ENCODE measurements at regions not wholly inside any gene's neighbourhood (a gene's known extent, or its start where the extent isn't known, plus 50 kb on each side); places are given as distances from the start of the nearest gene placed in this dataset.

- peak in 1 of 3 donors; percentile 63 for DNase-seq (ENCODE audit: low read depth in 2 of 3, low spot score in 2 of 3)
Measured at GRCh38 chr1:234731569-234732085, 121.6 kb upstream of the IRF2BP2 start.

GRCh38 chr1:234730770-234731568, 121.0 kb upstream of the IRF2BP2 start:
- DNase-seq (ENCODE audit: low read depth in 2 of 3, low spot score in 2 of 3), result peak in 2 of 3 donors; percentile 41 to 51

DNA sequence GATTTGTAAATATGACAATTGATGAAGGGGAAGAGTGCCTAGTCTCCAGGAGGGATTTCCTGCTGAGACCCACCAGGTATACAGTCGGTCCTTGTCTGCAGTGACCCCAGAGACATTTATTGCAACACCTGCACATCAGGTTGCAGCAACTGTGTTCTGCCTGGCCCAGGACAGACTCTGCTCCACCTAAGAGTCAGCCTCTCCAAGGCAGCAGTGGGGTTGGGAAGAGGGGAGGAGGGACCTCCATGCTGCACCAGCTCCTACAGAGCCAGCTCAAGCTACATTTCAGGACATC, 120.4 kb upstream of the IRF2BP2 start:
- DNase-seq (ENCODE audit: low read depth in 2 of 3, low spot score in 2 of 3), result no peak

- no peak for DNase-seq (ENCODE audit: low read depth in 2 of 3, low spot score in 2 of 3)
Measured at GRCh38 chr1:234729561-234730474, 119.8 kb upstream of the IRF2BP2 start.

DNA sequence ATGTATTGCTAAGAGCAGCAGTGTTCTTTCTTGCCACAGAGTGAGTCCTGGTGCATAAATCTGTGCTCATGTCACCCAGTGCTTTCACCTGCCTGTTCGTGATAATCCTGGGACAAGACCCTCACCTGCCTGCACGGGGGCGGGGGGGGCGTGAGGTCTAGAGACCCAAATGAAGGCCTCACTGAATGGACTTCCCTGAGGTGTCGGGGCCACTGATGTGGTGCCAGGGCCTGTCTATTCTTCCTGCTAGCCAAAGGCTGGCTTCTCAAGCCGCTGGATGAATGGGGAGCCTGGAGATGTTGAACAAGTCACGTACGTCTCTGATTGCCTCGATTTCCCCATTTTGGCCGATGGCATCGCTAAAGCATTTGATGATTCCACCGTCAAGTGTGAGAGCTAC, 118.8 kb upstream of the IRF2BP2 start:
- no peak for DNase-seq (ENCODE audit: low read depth in 2 of 3, low spot score in 2 of 3)

- no peak for DNase-seq (ENCODE audit: low read depth in 2 of 3, low spot score in 2 of 3)
Measured at GRCh38 chr1:234727018-234727940, 117.3 kb upstream of the IRF2BP2 start.

GRCh38 chr1:234726359-234726943, 116.5 kb upstream of the IRF2BP2 start:
- no peak for DNase-seq (ENCODE audit: low read depth in 2 of 3, low spot score in 2 of 3)

DNA sequence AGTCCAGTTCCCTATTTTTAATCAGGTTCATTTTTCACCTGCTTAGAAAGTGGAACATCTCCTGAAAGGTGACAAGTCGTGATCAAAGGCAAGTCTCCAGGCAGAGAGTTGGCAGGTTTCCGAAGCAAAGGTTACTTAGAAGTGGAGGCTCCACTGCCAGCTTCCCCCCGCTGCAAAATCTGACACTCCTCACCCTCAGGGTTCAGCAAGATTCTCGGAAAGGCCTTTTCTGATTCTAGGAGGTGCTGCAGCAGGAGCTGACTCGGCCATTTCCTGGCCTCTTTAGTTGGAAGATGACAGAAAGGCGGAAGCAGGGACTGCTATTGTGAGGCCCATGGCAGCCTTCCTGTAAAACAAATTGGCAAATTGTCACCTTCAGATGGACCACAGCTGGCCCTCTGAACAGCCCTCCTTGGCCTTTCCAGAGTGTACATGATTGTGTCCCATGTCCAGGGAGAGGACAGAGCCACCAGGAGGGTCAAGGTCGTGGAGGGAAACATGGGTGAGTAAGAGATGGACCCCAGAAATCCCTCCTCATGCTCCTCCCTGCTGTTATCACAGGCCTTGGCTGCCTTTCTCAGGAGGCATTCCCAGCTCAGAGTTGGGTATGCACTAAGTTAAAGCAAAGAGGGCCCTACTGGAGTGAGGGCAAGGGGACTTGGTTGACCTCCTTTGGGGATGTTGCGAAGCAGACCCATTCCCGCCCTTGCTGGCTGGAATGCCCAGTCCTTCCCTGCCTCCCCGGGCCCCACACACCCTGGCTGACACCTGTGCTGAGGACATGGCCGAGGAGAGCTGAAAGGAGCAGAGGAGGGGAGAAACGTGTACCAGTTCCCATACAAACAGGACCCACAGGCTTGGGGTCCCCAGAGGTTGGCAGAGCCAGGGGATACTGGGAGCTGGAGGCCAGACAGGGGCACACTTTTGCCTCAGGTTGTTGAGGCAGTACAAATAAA, 115.5 kb upstream of the IRF2BP2 start:
- peak in 2 of 3 donors; percentile 25 to 42 for DNase-seq (ENCODE audit: low read depth in 2 of 3, low spot score in 2 of 3)

DNA sequence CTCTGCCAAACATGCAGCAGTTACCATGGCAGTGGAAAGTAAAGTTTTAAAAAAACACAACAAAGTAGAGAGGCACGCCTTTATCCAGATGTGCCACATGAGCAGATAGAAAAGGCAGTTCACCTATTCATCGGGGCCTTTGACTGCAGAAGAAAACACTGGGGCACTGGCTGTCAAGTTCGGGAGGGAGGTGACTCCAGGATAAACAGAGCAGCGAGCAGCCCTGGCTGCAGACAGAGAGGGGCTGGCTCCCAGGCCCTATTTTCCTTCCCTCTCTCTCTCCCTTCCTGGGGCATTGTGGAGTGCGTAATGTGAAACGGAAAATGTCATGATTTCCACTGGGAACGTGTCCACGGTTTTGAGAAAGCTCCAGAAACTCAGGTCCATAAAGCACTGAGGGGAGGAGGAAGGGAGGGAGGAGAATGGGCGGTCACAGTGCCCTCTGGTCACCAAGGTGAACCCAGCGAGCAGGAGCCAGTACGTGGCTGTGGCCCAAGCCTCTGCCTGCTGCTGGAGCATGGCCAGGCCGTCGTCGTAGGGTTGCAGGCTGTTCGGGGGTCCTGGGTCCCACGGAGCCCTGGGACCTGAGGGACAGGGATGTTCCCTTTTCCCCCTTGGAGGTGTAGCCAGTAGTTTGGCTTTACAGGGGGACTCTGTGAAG, 114.7 kb upstream of the IRF2BP2 start:
- DNase-seq (ENCODE audit: low read depth in 2 of 3, low spot score in 2 of 3), result peak in 2 of 3 donors; percentile 29

DNA sequence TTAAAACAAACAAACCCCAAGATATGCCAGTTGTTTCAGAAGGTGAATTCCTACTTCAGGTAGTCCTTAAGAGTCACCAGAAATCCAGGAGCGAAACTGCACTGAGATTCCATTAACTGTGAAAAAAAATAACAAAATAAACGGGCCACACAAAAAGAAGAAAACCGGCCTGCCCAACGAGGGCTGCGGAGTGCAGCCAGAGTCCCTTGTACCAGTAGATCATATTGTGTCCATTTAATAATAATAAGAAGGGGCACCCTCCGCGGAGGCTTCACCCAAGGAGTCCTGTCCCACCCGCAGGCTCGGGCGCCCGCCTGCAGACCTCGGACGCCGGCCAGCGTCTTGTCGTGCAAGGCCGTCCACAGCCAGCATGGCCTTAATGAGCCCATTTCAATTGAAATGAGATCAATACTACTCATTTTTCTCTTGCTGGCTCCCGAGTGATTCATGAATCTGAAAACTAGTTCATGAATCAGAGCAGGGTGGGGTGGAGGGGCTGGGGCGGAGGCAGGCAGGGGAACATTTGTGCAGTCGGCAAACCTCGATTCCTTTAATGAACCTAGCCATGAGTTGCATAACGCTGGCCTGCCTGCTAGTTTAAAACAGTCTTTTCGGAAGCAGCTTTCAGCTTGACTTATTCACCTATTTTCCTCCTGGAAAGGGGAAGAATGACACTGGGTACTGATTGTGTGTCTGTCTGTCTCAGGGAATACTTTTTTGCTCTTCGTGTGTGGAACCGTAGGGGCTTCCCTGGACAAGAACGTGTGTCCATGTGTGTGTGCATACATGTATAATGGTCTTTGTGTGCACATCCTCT, 113.1 kb upstream of the IRF2BP2 start:
- peak; percentile 43 to 92 (median 89) for DNase-seq (ENCODE audit: low read depth in 2 of 3, low spot score in 2 of 3)

- no peak for DNase-seq (ENCODE audit: low read depth in 2 of 3, low spot score in 2 of 3)
Measured at GRCh38 chr1:234722270-234722704, 112.3 kb upstream of the IRF2BP2 start.

- DNase-seq (ENCODE audit: low read depth in 2 of 3, low spot score in 2 of 3), result no peak
Measured at GRCh38 chr1:234721476-234722269, 111.7 kb upstream of the IRF2BP2 start.

GRCh38 chr1:234720709-234721441, 110.9 kb upstream of the IRF2BP2 start:
- DNase-seq (ENCODE audit: low read depth in 2 of 3, low spot score in 2 of 3), result no peak

DNA sequence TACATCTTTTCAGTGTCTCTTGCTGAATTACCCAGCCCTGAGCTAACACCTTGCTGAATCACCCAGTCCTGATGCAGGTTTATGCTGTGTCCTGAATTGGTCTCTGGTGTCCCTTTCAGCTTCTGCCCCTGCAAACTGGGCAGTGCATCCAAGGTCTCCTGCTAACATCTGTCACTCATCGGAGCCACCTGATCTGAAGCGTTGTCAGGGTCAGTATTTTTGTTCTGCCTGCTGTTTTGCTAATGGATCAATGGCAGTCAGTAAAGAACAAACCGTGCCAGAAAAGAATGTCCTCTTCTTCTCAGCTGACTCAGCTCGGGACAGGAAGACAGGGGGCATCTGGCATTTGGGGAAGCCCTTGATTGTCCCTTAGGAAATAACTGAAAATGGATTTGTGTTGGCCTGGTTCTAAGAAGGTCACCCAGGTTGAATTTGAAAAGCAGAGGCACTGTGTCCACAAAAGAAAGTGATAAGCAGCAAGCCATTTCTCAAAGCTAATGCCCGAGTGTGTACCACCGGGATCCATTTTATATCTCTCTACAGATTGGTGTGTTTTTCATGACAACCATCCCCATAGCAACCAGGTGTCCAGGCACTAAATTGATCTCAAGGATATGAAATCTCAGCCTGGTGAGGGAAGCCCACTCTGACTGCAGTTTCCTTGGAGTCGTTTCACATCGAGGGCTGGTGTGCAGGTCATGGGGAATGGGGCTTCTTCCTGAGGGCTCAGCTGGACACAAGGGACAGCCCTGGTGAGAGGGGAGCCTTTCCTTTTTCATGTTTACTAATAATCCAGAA, 109.7 kb upstream of the IRF2BP2 start:
- DNase-seq (ENCODE audit: low read depth in 2 of 3, low spot score in 2 of 3), result no peak
